ENCODE measurements at regions not wholly inside any gene's neighbourhood (a gene's known extent, or its start where the extent isn't known, plus 50 kb on each side); places are given as distances from the start of the nearest gene placed in this dataset.
"Not testable (repeated sequence)": the region's sequence is repeated elsewhere in the genome, so short reads cannot be mapped to it uniquely, and the experiment has no call there.

- H3K27ac ChIP-seq (ENCODE audit: low read depth, low read length), result no peak overlapping the region
- no peak overlapping the region for H3K4me3 ChIP-seq (ENCODE audit: low read length)
- no peaks in the 10 kb centered on the region for H3K36me3 ChIP-seq (ENCODE audit: control insufficient read depth, low read length)
- no peaks in the 10 kb centered on the region for H3K9me3 ChIP-seq (ENCODE audit: control insufficient read depth, insufficient read depth, low read length)
- H3K79me2 ChIP-seq (ENCODE audit: control insufficient read depth, low read length), result no peaks in the 10 kb centered on the region
- H3K27me3 ChIP-seq (ENCODE audit: control insufficient read depth, low read length), result peaks cover 11% of the 10 kb centered on the region
- H3K4me1 ChIP-seq (ENCODE audit: control insufficient read depth, low read length), result no peaks in the 10 kb centered on the region
- no peaks in the 10 kb centered on the region for H4K20me1 ChIP-seq (ENCODE audit: control insufficient read depth, insufficient read depth, low read depth, low read length)
- H3K4me2 ChIP-seq (ENCODE audit: low read length), result no peak overlapping the region
- no peaks in the 10 kb centered on the region for H3F3A ChIP-seq (ENCODE audit: control insufficient read depth, insufficient read depth)
- no peak for TF ChIP-seq EZH2phosphoT487 (IDR thresholded peaks at IDR 0.05; ENCODE audit: borderline replicate concordance, low read length)
- TF ChIP-seq, protein P1, sequence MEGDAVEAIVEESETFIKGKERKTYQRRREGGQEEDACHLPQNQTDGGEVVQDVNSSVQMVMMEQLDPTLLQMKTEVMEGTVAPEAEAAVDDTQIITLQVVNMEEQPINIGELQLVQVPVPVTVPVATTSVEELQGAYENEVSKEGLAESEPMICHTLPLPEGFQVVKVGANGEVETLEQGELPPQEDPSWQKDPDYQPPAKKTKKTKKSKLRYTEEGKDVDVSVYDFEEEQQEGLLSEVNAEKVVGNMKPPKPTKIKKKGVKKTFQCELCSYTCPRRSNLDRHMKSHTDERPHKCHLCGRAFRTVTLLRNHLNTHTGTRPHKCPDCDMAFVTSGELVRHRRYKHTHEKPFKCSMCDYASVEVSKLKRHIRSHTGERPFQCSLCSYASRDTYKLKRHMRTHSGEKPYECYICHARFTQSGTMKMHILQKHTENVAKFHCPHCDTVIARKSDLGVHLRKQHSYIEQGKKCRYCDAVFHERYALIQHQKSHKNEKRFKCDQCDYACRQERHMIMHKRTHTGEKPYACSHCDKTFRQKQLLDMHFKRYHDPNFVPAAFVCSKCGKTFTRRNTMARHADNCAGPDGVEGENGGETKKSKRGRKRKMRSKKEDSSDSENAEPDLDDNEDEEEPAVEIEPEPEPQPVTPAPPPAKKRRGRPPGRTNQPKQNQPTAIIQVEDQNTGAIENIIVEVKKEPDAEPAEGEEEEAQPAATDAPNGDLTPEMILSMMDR (IDR thresholded peaks at IDR 0.05; ENCODE audit: low read depth, low read length, poor library complexity, severe bottlenecking), result no peak
- H3K9me2 ChIP-seq (replicated peaks; ENCODE audit: control insufficient read depth, low read length), result no peaks in the 10 kb centered on the region
Measured at GRCh38 chr5:112554101-112554977, 135.3 kb upstream of the EPB41L4A start.

GRCh38 chr5:112555197-112555596 lies 136.1 kb upstream of the EPB41L4A start:
- Histone ChIP-seq H3K79me2 (ENCODE audit: control insufficient read depth, low read length) (no peaks in the 10 kb centered on the region), H3K4me2 (ENCODE audit: low read length) (no peak overlapping the region), H3K4me3 (ENCODE audit: low read length) (no peak overlapping the region), H3F3A (ENCODE audit: control insufficient read depth, insufficient read depth) (no peaks in the 10 kb centered on the region), H3K36me3 (ENCODE audit: control insufficient read depth, low read length) (no peaks in the 10 kb centered on the region), H3K9me3 (ENCODE audit: control insufficient read depth, insufficient read depth, low read length) (no peaks in the 10 kb centered on the region), H4K20me1 (ENCODE audit: control insufficient read depth, insufficient read depth, low read depth, low read length) (no peaks in the 10 kb centered on the region), H3K27ac (ENCODE audit: low read depth, low read length) (no peak overlapping the region), H3K4me1 (ENCODE audit: control insufficient read depth, low read length) (no peaks in the 10 kb centered on the region), H3K27me3 (ENCODE audit: control insufficient read depth, low read length) (peaks cover 7% of the 10 kb centered on the region), H3K9me2 (replicated peaks; ENCODE audit: control insufficient read depth, low read length) (no peaks in the 10 kb centered on the region)
- TF ChIP-seq, protein P1 (IDR thresholded peaks at IDR 0.05; ENCODE audit: low read depth, low read length, poor library complexity, severe bottlenecking), result no peak
- no peak for TF ChIP-seq EZH2phosphoT487 (IDR thresholded peaks at IDR 0.05; ENCODE audit: borderline replicate concordance, low read length)

GRCh38 chr5:112555691-112556090 lies 136.6 kb upstream of the EPB41L4A start:
- Histone ChIP-seq H3K4me3 (ENCODE audit: low read length) (no peak overlapping the region), H3K36me3 (ENCODE audit: control insufficient read depth, low read length) (no peaks in the 10 kb centered on the region)
- TF ChIP-seq, protein P1 (IDR thresholded peaks at IDR 0.05; ENCODE audit: low read depth, low read length, poor library complexity, severe bottlenecking), result no peak
- TF ChIP-seq EZH2phosphoT487 (IDR thresholded peaks at IDR 0.05; ENCODE audit: borderline replicate concordance, low read length), result no peak

DNA sequence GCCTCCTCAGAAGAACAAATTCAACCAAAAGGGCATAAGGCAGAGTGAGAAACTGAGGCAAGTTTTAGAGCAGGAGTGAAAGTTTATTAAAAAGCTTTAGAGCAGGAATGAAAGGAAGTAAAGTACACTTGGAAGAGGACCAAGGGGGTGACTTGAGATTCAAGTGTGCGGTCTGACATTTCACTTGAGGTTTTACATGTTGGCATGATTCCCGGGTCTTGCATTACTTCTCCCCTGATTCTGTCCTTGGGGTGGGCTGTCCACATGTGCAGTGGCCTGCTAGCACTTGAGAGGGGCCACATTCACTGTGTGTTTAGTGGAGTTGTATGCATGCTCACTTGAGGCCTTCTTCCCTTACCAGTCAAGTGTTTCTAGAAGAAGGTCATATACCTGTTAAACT lies 140.4 kb upstream of the EPB41L4A start:
- not testable (repeated sequence) for H3K4me2 ChIP-seq (ENCODE audit: low read length)

More at GRCh38 chr5:112555691-112556090, 136.6 kb upstream of the EPB41L4A start:
- Histone ChIP-seq H3K27me3 (ENCODE audit: control insufficient read depth, low read length) (peaks cover 7% of the 10 kb centered on the region), H3K79me2 (ENCODE audit: control insufficient read depth, low read length) (no peaks in the 10 kb centered on the region), H3K9me2 (replicated peaks; ENCODE audit: control insufficient read depth, low read length) (no peaks in the 10 kb centered on the region), H3K9me3 (ENCODE audit: control insufficient read depth, insufficient read depth, low read length) (no peaks in the 10 kb centered on the region), H3K4me1 (ENCODE audit: control insufficient read depth, low read length) (no peaks in the 10 kb centered on the region), H4K20me1 (ENCODE audit: control insufficient read depth, insufficient read depth, low read depth, low read length) (no peaks in the 10 kb centered on the region), H3K27ac (ENCODE audit: low read depth, low read length) (no peak overlapping the region), H3F3A (ENCODE audit: control insufficient read depth, insufficient read depth) (no peaks in the 10 kb centered on the region), H3K4me2 (ENCODE audit: low read length) (no peak overlapping the region)

More for the DNA sequence above, 140.4 kb upstream of the EPB41L4A start:
- H3K27me3 ChIP-seq (ENCODE audit: control insufficient read depth, low read length); H3K79me2 ChIP-seq (ENCODE audit: control insufficient read depth, low read length); H3K27ac ChIP-seq (ENCODE audit: low read depth, low read length); H3F3A ChIP-seq (ENCODE audit: control insufficient read depth, insufficient read depth); H3K9me2 ChIP-seq (replicated peaks; ENCODE audit: control insufficient read depth, low read length); H3K4me1 ChIP-seq (ENCODE audit: control insufficient read depth, low read length); H3K36me3 ChIP-seq (ENCODE audit: control insufficient read depth, low read length); H4K20me1 ChIP-seq (ENCODE audit: control insufficient read depth, insufficient read depth, low read depth, low read length); H3K4me3 ChIP-seq (ENCODE audit: low read length): not testable (repeated sequence)
- peaks cover 19% of the 10 kb centered on the region for H3K9me3 ChIP-seq (ENCODE audit: control insufficient read depth, insufficient read depth, low read length)
